ENCODE measurements at regions not wholly inside any gene's neighbourhood (a gene's known extent, or its start where the extent isn't known, plus 50 kb on each side); places are given as distances from the start of the nearest gene placed in this dataset.

- DNase-seq (ENCODE audit: extremely low spot score, unreplicated experiment), result no peak
- TF ChIP-seq, protein P1, sequence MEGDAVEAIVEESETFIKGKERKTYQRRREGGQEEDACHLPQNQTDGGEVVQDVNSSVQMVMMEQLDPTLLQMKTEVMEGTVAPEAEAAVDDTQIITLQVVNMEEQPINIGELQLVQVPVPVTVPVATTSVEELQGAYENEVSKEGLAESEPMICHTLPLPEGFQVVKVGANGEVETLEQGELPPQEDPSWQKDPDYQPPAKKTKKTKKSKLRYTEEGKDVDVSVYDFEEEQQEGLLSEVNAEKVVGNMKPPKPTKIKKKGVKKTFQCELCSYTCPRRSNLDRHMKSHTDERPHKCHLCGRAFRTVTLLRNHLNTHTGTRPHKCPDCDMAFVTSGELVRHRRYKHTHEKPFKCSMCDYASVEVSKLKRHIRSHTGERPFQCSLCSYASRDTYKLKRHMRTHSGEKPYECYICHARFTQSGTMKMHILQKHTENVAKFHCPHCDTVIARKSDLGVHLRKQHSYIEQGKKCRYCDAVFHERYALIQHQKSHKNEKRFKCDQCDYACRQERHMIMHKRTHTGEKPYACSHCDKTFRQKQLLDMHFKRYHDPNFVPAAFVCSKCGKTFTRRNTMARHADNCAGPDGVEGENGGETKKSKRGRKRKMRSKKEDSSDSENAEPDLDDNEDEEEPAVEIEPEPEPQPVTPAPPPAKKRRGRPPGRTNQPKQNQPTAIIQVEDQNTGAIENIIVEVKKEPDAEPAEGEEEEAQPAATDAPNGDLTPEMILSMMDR (IDR thresholded peaks at IDR 0.05), result no peak
- H3K4me3 Mint-ChIP-seq (ENCODE audit: unreplicated experiment), result no peak overlapping the region
- no peaks in the 10 kb centered on the region for H3K4me1 Mint-ChIP-seq (ENCODE audit: unreplicated experiment)
- H3K27ac Mint-ChIP-seq (ENCODE audit: unreplicated experiment), result no peak overlapping the region
- H3K27me3 Mint-ChIP-seq (ENCODE audit: unreplicated experiment), result peaks cover 21% of the 10 kb centered on the region
- no peaks in the 10 kb centered on the region for H3K9me3 Mint-ChIP-seq (ENCODE audit: unreplicated experiment)
- no peaks in the 10 kb centered on the region for H3K36me3 Mint-ChIP-seq (ENCODE audit: unreplicated experiment)
Measured at GRCh38 chr6:81476881-81477280, 275.6 kb downstream of the TENT5A start.

DNA sequence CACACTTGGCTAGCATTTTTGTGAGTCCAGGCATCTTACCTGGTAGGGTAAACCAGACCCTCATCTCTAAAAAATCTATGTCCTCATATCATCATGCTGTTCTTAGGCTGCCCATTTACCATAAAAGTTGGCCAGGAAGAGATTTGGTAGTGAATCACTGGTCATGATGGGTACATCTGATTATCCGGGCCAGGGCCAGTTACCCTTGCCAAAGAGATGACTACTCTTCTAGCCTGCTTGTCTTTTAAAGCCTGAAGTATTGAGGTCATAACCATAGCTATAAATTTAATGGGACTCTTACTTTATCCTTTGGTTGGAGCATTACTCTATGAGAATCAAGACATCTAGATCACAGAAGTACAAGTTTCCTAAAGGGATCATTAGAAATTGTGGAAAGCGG, 276.8 kb downstream of the TENT5A start:
- no peak for DNase-seq (ENCODE audit: extremely low spot score, unreplicated experiment)
- no peak overlapping the region for H3K27ac Mint-ChIP-seq (ENCODE audit: unreplicated experiment)
- H3K4me3 Mint-ChIP-seq (ENCODE audit: unreplicated experiment), result no peak overlapping the region
- H3K27me3 Mint-ChIP-seq (ENCODE audit: unreplicated experiment), result peaks cover 17% of the 10 kb centered on the region
- no peaks in the 10 kb centered on the region for H3K36me3 Mint-ChIP-seq (ENCODE audit: unreplicated experiment)
- no peaks in the 10 kb centered on the region for H3K9me3 Mint-ChIP-seq (ENCODE audit: unreplicated experiment)
- no peaks in the 10 kb centered on the region for H3K4me1 Mint-ChIP-seq (ENCODE audit: unreplicated experiment)
- TF ChIP-seq, protein P1 (IDR thresholded peaks at IDR 0.05), result no peak

DNA sequence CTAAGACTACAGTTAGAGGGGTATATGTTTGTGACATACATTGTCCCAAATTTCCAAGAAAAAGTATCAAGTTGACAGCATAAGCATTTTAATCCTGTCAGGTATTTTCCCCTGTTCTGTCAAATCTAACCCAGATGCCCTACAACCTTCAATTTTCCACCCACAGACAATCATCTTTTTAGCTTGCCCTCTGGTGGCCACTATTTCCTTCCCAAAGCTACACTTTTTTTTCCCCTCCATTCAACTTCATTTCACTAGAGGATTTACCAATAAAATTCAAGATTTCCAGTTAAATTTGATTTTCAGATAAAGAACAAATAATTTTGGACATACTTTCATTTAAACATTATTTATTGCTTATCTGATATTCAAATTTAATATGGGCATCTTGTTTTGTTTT, 286.6 kb downstream of the TENT5A start:
- Mint-ChIP-seq H3K4me3 (ENCODE audit: unreplicated experiment) (no peak overlapping the region), H3K27me3 (ENCODE audit: unreplicated experiment) (peaks cover 18% of the 10 kb centered on the region), H3K4me1 (ENCODE audit: unreplicated experiment) (no peaks in the 10 kb centered on the region), H3K9me3 (ENCODE audit: unreplicated experiment) (peaks cover 18% of the 10 kb centered on the region), H3K27ac (ENCODE audit: unreplicated experiment) (no peak overlapping the region), H3K36me3 (ENCODE audit: unreplicated experiment) (no peaks in the 10 kb centered on the region)
- no peak for DNase-seq (ENCODE audit: extremely low spot score, unreplicated experiment)
- TF ChIP-seq, protein P1 (IDR thresholded peaks at IDR 0.05), result peak; percentile 60

GRCh38 chr6:81456416-81456815, 296.1 kb downstream of the TENT5A start:
- Mint-ChIP-seq H3K9me3 (ENCODE audit: unreplicated experiment) (peaks cover 7% of the 10 kb centered on the region), H3K27me3 (ENCODE audit: unreplicated experiment) (peaks cover 5% of the 10 kb centered on the region), H3K4me1 (ENCODE audit: unreplicated experiment) (peaks cover 2% of the 10 kb centered on the region), H3K27ac (ENCODE audit: unreplicated experiment) (no peak overlapping the region), H3K36me3 (ENCODE audit: unreplicated experiment) (no peaks in the 10 kb centered on the region), H3K4me3 (ENCODE audit: unreplicated experiment) (no peak overlapping the region)
- DNase-seq (ENCODE audit: extremely low spot score, unreplicated experiment), result no peak
- TF ChIP-seq, protein P1 (IDR thresholded peaks at IDR 0.05), result no peak

DNA sequence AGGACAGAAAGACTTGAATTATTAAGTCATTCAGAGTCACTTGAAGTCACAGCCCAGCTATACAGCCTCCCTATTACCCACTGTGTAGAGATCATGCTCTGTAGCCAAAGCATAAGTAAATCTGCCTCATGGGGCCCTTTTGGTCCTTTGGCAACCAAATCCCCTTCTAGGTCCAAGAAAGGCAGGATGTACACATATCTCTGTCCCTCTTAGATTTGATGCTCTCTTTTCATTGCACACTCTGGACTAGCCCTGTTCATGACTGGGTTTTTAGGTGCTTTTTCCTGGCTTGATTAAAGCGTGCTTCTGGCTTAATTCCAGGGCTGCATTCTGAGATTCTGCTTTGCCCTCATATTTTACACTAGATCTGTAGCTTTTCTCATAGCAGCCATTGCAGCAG, 296.8 kb downstream of the TENT5A start:
- Mint-ChIP-seq H3K4me1 (ENCODE audit: unreplicated experiment) (peaks cover 2% of the 10 kb centered on the region), H3K27ac (ENCODE audit: unreplicated experiment) (no peak overlapping the region), H3K9me3 (ENCODE audit: unreplicated experiment) (peaks cover 5% of the 10 kb centered on the region), H3K4me3 (ENCODE audit: unreplicated experiment) (no peak overlapping the region), H3K36me3 (ENCODE audit: unreplicated experiment) (no peaks in the 10 kb centered on the region), H3K27me3 (ENCODE audit: unreplicated experiment) (peaks cover 5% of the 10 kb centered on the region)
- no peak for DNase-seq (ENCODE audit: extremely low spot score, unreplicated experiment)
- TF ChIP-seq, protein P1 (IDR thresholded peaks at IDR 0.05), result no peak

All from osteocyte (in vitro differentiated cells).